Central memory CD8-positive, alpha-beta T cell (primary cell): ENCODE measurements at regions not wholly inside any gene's neighbourhood (a gene's known extent, or its start where the extent isn't known, plus 50 kb on each side); places are given as distances from the start of the nearest gene placed in this dataset.

ENCODE experiments used
- ATAC-seq: fragments of 150-1000 bp; cut with Tn5 transposase; replicated peaks from 2 replicates; pipeline ENCODE4 v1.10.0; 2022; ENCODE audit warnings: mild to moderate bottlenecking, moderate FRiP score, moderate number of reproducible peaks; ENCODE audit not compliant: poor library complexity, severe bottlenecking; ENCODE audit errors: extremely low read depth
- DNase-seq, 2 donors: peaks; one replicate each; pipeline ENCODE4 v3.0.0; 2021; ENCODE audit warnings: low spot score in 2 of 2
- H3K27ac Mint-ChIP-seq: one replicate; pipeline ENCODE4 v1.8.0; 2022; ENCODE audit warnings: low read depth, mild to moderate bottlenecking, moderate library complexity, mixed read lengths
- H3K27me3 Mint-ChIP-seq: one replicate; pipeline ENCODE4 v1.8.0; 2022; ENCODE audit warnings: mixed read lengths
- H3K36me3 Mint-ChIP-seq: one replicate; pipeline ENCODE4 v1.8.0; 2022; ENCODE audit warnings: mild to moderate bottlenecking, moderate library complexity, mixed read lengths; ENCODE audit not compliant: insufficient read depth
- H3K4me1 Mint-ChIP-seq: one replicate; pipeline ENCODE4 v1.8.0; 2022; ENCODE audit warnings: mixed read lengths
- H3K4me3 Mint-ChIP-seq: one replicate; pipeline ENCODE4 v1.8.0; 2022; ENCODE audit warnings: mild to moderate bottlenecking, moderate library complexity, mixed read lengths
- H3K9me3 Mint-ChIP-seq: one replicate; pipeline ENCODE4 v1.8.0; 2022; ENCODE audit warnings: mixed read lengths

DNA sequence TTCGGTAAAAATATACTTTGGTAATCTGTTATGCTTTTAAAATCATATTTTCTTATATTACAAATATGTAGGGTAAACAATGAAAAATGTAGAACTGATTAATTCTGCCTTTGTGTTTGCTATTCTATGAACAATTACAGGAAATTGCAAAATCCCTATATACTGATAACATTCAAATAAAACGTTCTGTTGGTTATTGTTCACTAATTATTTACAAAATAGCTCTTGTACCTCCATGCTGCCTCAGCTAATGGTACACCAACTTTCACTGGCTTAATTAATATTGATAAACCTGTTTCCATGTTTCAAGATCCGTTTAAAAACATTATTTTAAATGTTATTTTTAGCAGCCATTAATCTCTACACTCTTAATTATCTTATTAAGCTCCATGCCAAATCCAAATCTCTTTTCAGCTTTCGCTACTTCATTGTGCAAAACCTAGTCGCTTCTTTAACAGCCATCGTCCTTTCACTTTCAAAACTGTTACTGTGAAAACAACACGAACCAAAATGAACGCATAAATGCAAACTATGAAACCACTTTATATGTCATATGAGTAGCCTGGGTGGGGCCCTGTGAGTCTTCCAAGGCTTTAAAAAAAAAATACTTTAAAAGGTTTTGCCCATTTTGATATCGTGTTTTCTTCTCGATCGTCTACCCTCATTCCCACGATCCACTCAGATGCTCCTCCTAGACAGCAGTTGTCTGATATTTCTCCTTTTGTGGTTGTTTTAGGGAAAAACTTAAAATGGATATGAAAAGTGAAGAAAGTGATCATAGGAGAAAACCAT is 807.1 kb downstream of the USP25 start:
- H3K36me3 Mint-ChIP-seq = no peaks in the 10 kb centered on the region
- H3K27ac Mint-ChIP-seq = no peak overlapping the region
- no peak for ATAC-seq
- no peaks in the 10 kb centered on the region for H3K27me3 Mint-ChIP-seq
- DNase-seq = no peak
- no peaks in the 10 kb centered on the region for H3K4me1 Mint-ChIP-seq
- peaks cover 6% of the 10 kb centered on the region for H3K9me3 Mint-ChIP-seq
- no peak overlapping the region for H3K4me3 Mint-ChIP-seq

DNA sequence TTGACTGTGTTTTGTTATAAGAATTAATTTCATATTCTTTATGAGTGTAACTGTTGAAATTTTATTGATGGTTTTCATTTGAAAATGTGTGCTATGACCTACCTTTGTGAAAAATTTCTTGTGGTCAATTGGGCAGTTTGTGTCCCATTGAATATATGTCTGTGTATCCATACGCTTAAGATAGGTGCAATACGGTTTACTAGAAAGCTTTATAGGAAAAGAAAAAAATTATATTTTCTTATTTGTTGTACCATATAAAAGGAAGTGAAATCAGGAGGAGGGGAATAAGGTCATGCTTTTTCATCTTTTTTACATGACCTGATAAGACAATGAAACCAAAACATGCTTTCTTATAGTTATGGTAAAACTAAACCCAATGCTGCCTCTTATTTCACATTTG is 807.7 kb downstream of the USP25 start:
- no peak overlapping the region for H3K27ac Mint-ChIP-seq
- DNase-seq = no peak
- no peaks in the 10 kb centered on the region for H3K4me1 Mint-ChIP-seq
- no peak overlapping the region for H3K4me3 Mint-ChIP-seq
- H3K27me3 Mint-ChIP-seq = no peaks in the 10 kb centered on the region
- no peak for ATAC-seq
- H3K36me3 Mint-ChIP-seq = no peaks in the 10 kb centered on the region
- H3K9me3 Mint-ChIP-seq = peaks cover 6% of the 10 kb centered on the region

DNA sequence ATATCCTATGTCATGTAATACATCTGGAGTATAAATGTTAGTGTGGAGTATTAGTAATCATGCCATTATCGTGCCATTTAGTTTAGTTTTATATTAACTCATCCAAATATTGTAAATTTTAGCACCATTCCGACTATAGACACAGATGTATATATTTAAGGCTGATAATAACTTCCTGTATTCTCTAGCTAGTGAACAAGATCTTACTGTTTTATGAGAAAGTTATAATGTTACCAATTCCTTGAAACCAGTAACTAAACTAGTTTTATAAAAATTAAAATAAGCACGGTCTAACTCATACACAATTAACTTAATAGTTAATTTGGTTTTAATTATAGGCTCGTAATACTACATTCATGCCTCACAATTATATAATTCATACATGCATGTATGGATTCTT is 808.6 kb downstream of the USP25 start:
- ATAC-seq = no peak

DNA sequence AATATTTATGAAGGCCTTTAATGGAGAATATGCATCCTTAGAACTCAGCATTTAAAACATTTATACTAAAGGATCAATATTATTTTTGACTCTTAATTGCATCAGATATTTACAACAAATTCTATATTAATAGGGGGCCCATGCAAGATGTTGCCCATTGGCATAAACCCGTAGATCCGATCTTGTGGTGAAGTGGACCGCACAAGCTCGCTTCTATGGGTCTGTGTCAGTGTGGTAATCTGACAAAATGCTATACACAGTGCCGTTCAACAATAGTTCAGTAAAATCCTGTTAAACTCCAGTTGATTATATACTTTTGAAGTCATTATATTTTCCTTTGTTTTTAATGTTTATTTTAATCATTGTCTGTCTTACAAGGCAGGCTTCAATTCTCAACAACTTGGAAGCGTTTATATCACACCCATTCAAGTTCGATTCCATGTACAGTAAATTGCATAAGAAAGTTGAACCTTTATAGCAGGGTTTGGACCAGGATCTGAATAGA is 809.2 kb downstream of the USP25 start:
- no peak for ATAC-seq
- peaks cover 10% of the 10 kb centered on the region for H3K9me3 Mint-ChIP-seq

More for the DNA sequence above, 808.6 kb downstream of the USP25 start:
- no peaks in the 10 kb centered on the region for H3K4me1 Mint-ChIP-seq
- no peak overlapping the region for H3K27ac Mint-ChIP-seq
- H3K4me3 Mint-ChIP-seq = no peak overlapping the region
- no peaks in the 10 kb centered on the region for H3K27me3 Mint-ChIP-seq
- no peak for DNase-seq
- peaks cover 10% of the 10 kb centered on the region for H3K9me3 Mint-ChIP-seq
- no peaks in the 10 kb centered on the region for H3K36me3 Mint-ChIP-seq

DNA sequence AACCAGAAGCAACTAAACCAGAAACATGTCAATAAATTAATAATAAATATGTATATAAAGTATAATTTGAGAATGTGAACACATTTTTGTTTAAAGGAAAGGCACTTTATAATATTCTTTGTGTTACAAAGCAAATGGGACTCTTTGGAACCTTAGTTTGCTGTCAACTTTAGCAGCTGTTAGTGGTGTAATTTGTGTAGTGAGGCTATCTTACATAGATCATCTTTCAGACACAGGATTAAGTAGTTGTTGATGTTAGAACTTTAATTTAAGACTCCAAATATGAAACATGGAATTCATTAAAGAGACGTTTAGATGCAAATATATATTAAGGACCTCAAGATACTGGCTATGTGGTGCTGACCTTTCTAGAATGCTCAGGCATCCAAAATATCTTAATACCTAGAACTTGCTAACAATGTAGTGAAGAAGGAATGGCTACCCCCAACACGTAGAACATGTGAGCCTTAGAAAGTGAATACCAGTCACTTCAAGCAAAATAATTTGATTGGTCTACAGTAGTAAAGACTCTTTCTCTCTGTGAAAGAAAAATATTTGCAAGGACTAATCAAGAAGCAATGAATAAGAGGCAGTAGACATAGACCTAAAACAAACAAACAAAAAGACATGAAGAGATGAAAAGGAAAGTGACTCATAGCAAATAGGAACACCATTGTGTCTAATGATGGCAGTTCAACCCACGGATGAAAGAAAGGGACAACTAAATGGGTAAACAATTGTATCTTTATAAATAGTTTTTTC is 811.4 kb downstream of the USP25 start:
- ATAC-seq (no peak), DNase-seq (no peak)
- Mint-ChIP-seq H3K4me1 (no peaks in the 10 kb centered on the region), H3K4me3 (no peak overlapping the region), H3K27ac (no peak overlapping the region), H3K9me3 (peaks cover 10% of the 10 kb centered on the region), H3K27me3 (no peaks in the 10 kb centered on the region), H3K36me3 (no peaks in the 10 kb centered on the region)

More for the DNA sequence above, 809.2 kb downstream of the USP25 start:
- Mint-ChIP-seq H3K4me1 (no peaks in the 10 kb centered on the region), H3K27ac (no peak overlapping the region), H3K27me3 (no peaks in the 10 kb centered on the region), H3K4me3 (no peak overlapping the region), H3K36me3 (no peaks in the 10 kb centered on the region)
- DNase-seq = no peak

DNA sequence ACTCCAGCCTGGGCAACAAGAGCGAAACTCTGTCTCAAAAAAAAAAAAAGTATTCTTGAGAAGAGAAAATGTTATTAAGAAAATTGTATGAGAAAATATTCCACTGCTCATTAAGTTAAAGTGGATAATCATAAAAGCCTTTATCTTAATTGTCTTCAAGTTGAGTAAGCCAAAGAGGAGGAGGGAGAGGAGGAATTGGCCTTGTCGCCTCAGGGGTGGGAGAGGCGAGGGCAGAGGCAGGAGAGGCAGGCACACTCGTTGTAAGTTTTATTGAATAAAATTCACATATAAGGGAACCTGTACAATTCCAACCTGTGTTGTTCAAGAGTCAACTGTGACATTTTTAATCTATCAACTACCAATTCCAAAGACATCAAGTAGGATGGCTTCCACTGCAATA is 820.3 kb downstream of the USP25 start:
- peaks cover 6% of the 10 kb centered on the region for H3K9me3 Mint-ChIP-seq
- H3K36me3 Mint-ChIP-seq = no peaks in the 10 kb centered on the region
- ATAC-seq (no peak), DNase-seq (no peak)
- no peaks in the 10 kb centered on the region for H3K27me3 Mint-ChIP-seq
- no peaks in the 10 kb centered on the region for H3K4me1 Mint-ChIP-seq
- no peak overlapping the region for H3K27ac Mint-ChIP-seq
- H3K4me3 Mint-ChIP-seq = no peak overlapping the region

DNA sequence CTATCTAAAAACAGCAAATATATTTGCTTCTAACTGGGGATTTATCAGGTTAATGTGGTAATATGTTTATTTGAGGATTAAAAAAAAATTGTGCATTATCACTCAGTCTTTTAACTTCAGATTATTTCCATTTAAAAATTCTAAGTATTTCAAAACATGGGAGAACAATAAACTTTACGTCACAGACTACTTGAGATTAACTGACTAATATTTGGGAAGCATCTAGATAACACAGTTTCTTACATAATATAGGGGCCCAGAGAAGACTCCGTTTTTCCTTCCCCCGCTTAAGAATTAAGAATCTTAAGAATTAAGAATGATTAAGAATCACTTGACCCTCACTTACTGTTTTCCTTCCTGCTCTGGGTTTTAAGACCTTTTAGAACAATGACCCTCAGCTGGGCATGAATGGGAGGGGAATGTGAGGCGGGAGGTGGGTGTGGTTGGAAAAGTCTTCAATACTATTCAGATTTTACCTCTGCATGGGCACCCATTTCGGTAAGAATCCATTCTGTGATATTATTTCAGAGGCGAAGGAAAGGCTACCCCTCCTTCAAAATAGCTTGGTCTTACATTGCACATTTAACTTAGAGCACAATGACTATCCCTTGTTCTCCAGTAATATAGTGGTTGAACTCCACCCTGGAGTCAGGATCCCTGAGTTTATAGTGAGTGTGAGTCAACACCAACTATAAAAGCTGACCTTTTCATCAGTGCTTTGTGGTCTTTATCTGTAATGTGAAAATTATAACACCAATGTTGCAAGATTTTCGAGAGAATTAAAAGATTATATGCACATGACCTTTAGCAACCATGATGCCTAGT is 821.3 kb downstream of the USP25 start:
- no peak for DNase-seq
- H3K4me3 Mint-ChIP-seq = no peak overlapping the region
- ATAC-seq = no peak
- H3K27me3 Mint-ChIP-seq = no peaks in the 10 kb centered on the region
- H3K9me3 Mint-ChIP-seq = peaks cover 6% of the 10 kb centered on the region
- no peaks in the 10 kb centered on the region for H3K4me1 Mint-ChIP-seq
- no peak overlapping the region for H3K27ac Mint-ChIP-seq
- H3K36me3 Mint-ChIP-seq = no peaks in the 10 kb centered on the region

DNA sequence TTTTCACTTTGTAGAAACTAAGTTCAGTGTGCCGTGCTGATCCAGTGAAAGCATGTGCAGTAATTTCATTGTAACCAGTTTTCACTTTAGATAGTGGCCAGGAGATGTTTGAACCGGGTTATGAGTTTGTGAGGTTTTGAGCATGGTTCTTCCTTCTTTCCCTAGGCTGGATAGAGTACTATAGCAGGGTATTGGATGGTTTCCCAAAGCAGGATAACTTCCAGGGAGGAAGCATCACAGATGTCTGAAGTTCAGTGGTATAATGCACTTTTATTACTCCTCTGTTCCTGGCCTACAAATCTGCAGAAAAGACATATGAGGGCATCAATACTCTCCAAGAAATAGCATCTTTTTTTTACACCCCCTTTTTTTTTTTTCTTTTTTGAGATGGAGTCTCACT is 823.1 kb downstream of the USP25 start:
- Mint-ChIP-seq H3K4me3 (no peak overlapping the region), H3K4me1 (no peaks in the 10 kb centered on the region), H3K27ac (no peak overlapping the region), H3K27me3 (no peaks in the 10 kb centered on the region), H3K9me3 (peaks cover 6% of the 10 kb centered on the region), H3K36me3 (no peaks in the 10 kb centered on the region)
- DNase-seq (no peak), ATAC-seq (no peak)

DNA sequence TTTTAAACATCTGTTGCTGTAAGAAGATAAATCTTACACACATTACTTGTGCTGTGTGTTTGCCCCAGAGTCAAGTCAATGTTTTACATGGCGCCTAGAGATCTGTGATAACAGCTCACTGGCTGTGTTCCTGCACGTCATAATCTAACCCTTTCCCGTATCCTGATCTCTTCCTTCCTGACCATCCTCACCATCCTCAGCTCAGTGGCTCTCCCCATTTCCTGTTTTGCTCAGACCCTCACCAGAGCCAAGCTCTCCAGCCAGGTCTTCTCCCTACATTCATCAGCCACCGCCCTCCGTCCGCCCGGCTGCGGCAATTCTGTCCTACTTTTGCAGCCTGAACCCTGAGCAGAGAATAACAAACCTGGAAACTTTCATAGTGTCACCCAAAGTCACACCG is 824.7 kb downstream of the USP25 start:
- ATAC-seq = no peak
- Mint-ChIP-seq H3K9me3 (peaks cover 6% of the 10 kb centered on the region), H3K27ac (no peak overlapping the region), H3K27me3 (no peaks in the 10 kb centered on the region), H3K4me3 (no peak overlapping the region), H3K36me3 (no peaks in the 10 kb centered on the region), H3K4me1 (no peaks in the 10 kb centered on the region)
- no peak for DNase-seq

DNA sequence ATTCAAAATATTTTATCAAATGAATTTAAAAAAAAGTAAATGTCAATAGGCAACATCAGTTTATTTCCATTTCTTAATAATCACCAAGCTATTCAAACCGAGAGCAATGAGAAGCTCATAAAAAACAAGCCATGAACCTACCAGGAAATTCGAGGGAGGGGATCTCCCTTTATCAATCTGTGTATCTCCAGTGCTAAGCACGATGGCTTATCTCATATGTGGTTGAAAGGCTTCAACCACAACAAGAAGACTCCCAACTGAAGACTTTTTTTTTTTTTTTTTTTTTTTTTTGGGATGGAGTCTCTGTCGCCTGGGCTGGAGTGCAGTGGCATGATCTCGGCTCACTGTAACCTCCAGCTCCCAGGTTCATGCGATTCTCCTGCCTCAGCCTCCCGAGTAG is 833.3 kb downstream of the USP25 start:
- H3K36me3 Mint-ChIP-seq = no peaks in the 10 kb centered on the region
- no peak for ATAC-seq

DNA sequence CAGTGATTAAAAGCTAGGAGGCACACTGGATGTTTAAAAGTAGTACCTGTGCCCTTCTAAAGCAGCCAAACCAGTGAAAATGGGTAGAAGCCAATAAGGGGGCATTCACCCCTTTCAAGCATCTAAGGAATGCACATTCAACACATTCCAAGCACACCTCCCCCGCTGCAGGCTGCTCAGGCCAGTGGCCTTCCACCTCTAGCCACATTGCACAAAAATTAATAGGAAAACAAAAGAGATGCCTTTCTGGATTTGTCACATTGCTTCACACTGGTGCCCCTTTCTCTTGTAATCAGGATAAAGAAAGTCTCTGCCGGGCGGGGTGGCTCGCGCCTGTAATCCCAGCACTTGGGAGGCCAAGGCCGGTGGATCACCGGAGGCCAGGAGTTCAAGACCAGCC is 834.0 kb downstream of the USP25 start:
- H3K36me3 Mint-ChIP-seq = no peaks in the 10 kb centered on the region
- DNase-seq (no peak), ATAC-seq (no peak)
- no peak overlapping the region for H3K27ac Mint-ChIP-seq
- no peaks in the 10 kb centered on the region for H3K9me3 Mint-ChIP-seq
- H3K4me3 Mint-ChIP-seq = no peak overlapping the region
- no peaks in the 10 kb centered on the region for H3K4me1 Mint-ChIP-seq
- H3K27me3 Mint-ChIP-seq = no peaks in the 10 kb centered on the region

More for the DNA sequence above, 833.3 kb downstream of the USP25 start:
- H3K4me1 Mint-ChIP-seq = no peaks in the 10 kb centered on the region
- DNase-seq = no peak
- no peaks in the 10 kb centered on the region for H3K9me3 Mint-ChIP-seq
- H3K27me3 Mint-ChIP-seq = no peaks in the 10 kb centered on the region
- no peak overlapping the region for H3K4me3 Mint-ChIP-seq
- no peak overlapping the region for H3K27ac Mint-ChIP-seq

DNA sequence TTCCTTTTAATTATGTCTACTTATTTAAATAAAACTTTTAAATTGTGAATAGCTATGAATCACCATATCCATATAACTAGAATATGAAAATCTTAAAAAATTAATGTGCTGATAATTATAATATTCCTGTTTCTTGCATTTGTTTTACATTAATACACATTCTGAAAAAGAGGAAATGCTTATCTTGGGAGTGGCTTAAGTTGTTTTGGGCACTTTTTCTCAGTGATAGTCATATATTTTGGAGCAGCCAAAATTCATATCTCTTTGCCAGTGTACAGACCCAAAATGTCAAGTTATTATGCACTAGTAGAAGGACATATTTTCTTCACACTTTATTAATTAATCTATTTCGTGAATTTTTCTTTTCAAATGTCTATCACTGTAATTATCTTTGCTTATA is 838.5 kb downstream of the USP25 start:
- DNase-seq = no peak
- ATAC-seq = no peak
- Mint-ChIP-seq H3K36me3 (no peaks in the 10 kb centered on the region), H3K4me3 (no peak overlapping the region), H3K27me3 (no peaks in the 10 kb centered on the region), H3K27ac (no peak overlapping the region), H3K9me3 (no peaks in the 10 kb centered on the region), H3K4me1 (no peaks in the 10 kb centered on the region)
